Astrocyte of the cerebellum (primary cell): ENCODE measurements at regions not wholly inside any gene's neighbourhood (a gene's known extent, or its start where the extent isn't known, plus 50 kb on each side); places are given as distances from the start of the nearest gene placed in this dataset.

Experiments used
- DNase-seq: peaks from one replicate; pipeline ENCODE4 v3.0.0-alpha.2; 2011; ENCODE audit warnings: low read depth
- H3K4me3 ChIP-seq: 2 replicates; pipeline ENCODE4 v1.5.1; 2011; ENCODE audit warnings: mild to moderate bottlenecking, low read depth, low read length, moderate library complexity
- CTCF ChIP-seq: IDR thresholded peaks from 2 replicates; pipeline ENCODE4 v1.5.1; 2012; ENCODE audit warnings: low read length, low read depth, moderate library complexity, mild to moderate bottlenecking; ENCODE audit errors: missing control alignments
- in situ Hi-C: cut with HindIII; loops from 2 replicates; pipeline ENCODE4 v1.10.0; 2017; ENCODE audit warnings: low sequenced_read_pairs

- no peak for TF ChIP-seq CTCF
- no peak for DNase-seq
- in situ Hi-C loops = loop anchor here (25.0 kb wide), 1 partner anchor 421 kb away; no protein-coding TSS in a partner anchor
- no peak overlapping the region for H3K4me3 ChIP-seq
Observed at GRCh38 chr7:13708670-13709069, 280.8 kb downstream of the ETV1 start.

GRCh38 chr7:13713092-13713491, 276.4 kb downstream of the ETV1 start:
- in situ Hi-C loops = loop anchor here (25.0 kb wide), 1 partner anchor 426 kb away; no protein-coding TSS in a partner anchor
- no peak for DNase-seq
- no peak overlapping the region for H3K4me3 ChIP-seq
- TF ChIP-seq CTCF = no peak

GRCh38 chr7:13715534-13715933, 273.9 kb downstream of the ETV1 start:
- in situ Hi-C loops = loop anchor here (25.0 kb wide), 1 partner anchor 428 kb away; no protein-coding TSS in a partner anchor
- no peak for DNase-seq
- H3K4me3 ChIP-seq = no peak overlapping the region
- no peak for TF ChIP-seq CTCF

- H3K4me3 ChIP-seq = no peak overlapping the region
- no peak for TF ChIP-seq CTCF
- in situ Hi-C loops = loop anchor here (25.0 kb wide), 1 partner anchor 430 kb away; no protein-coding TSS in a partner anchor
- no peak for DNase-seq
Observed at GRCh38 chr7:13717031-13717430, 272.4 kb downstream of the ETV1 start.

- no peak for TF ChIP-seq CTCF
- H3K4me3 ChIP-seq = no peak overlapping the region
- DNase-seq = no peak
- in situ Hi-C loops = loop anchor here (25.0 kb wide), 1 partner anchor 437 kb away; no protein-coding TSS in a partner anchor
Observed at GRCh38 chr7:13724191-13724976, 265.1 kb downstream of the ETV1 start.

GRCh38 chr7:13724977-13725566, 264.4 kb downstream of the ETV1 start:
- H3K4me3 ChIP-seq = no peak overlapping the region
- DNase-seq = no peak
- in situ Hi-C loops = loop anchor here (25.0 kb wide), 3 partner anchors 188 to 737 kb away; no protein-coding TSS in a partner anchor
- TF ChIP-seq CTCF = no peak
